SH-SY5Y (cell line): ENCODE measurements at regions not wholly inside any gene's neighbourhood (a gene's known extent, or its start where the extent isn't known, plus 50 kb on each side); places are given as distances from the start of the nearest gene placed in this dataset.

ENCODE experiments used
- GATA2 ChIP-seq: IDR thresholded peaks from 2 replicates; pipeline ENCODE4 v1.6.1; 2011; ENCODE audit warnings: mild to moderate bottlenecking, low read depth, low read length
- GATA3 ChIP-seq: IDR thresholded peaks from 2 replicates; pipeline ENCODE4 v1.6.1; 2011; ENCODE audit warnings: low read depth, mild to moderate bottlenecking, low read length, moderate library complexity

- TF ChIP-seq GATA2 (no peak), GATA3 (no peak)
Measured at GRCh38 chr7:93693796-93694195, 119.3 kb upstream of the CALCR start.
